GM12872 (cell line): ENCODE measurements at regions not wholly inside any gene's neighbourhood (a gene's known extent, or its start where the extent isn't known, plus 50 kb on each side); places are given as distances from the start of the nearest gene placed in this dataset.

ENCODE experiments used
- CTCF ChIP-seq: IDR thresholded peaks from 3 replicates; pipeline ENCODE4 v1.5.1; 2011; ENCODE audit warnings: low read depth, mild to moderate bottlenecking, low read length, moderate library complexity; ENCODE audit not compliant: insufficient read depth

GRCh38 chr2:13354031-13354430 lies 637.3 kb downstream of the TRIB2 start:
- no peak for TF ChIP-seq CTCF

GRCh38 chr2:13390676-13391075 lies 673.9 kb downstream of the TRIB2 start:
- no peak for TF ChIP-seq CTCF

- no peak for TF ChIP-seq CTCF
Measured at GRCh38 chr2:13401312-13401711, 684.6 kb downstream of the TRIB2 start.

GRCh38 chr2:13413989-13414388 lies 697.3 kb downstream of the TRIB2 start:
- no peak for TF ChIP-seq CTCF

- TF ChIP-seq CTCF = no peak
Measured at GRCh38 chr2:13414897-13415296, 698.2 kb downstream of the TRIB2 start.

GRCh38 chr2:13433954-13434353 lies 717.2 kb downstream of the TRIB2 start:
- TF ChIP-seq CTCF = no peak

GRCh38 chr2:13443554-13444261 lies 727.0 kb downstream of the TRIB2 start:
- TF ChIP-seq CTCF = peak; percentile 14; the same call in 1 of the 3 replicates
